HEK293 (cell line): ENCODE measurements at regions not wholly inside any gene's neighbourhood (a gene's known extent, or its start where the extent isn't known, plus 50 kb on each side); places are given as distances from the start of the nearest gene placed in this dataset.

Experiments
- CTCF ChIP-seq: fragments of 450-650 bp; formaldehyde crosslinking; IDR thresholded peaks from 2 replicates; pipeline ENCODE4 v1.5.1; 2016; ENCODE audit warnings: missing biosample characterization, missing genetic modification characterization
- IKZF3 ChIP-seq: fragments of 450-650 bp; IDR thresholded peaks from 2 replicates; pipeline ENCODE4 v1.5.0; 2018; ENCODE audit warnings: missing biosample characterization, mild to moderate bottlenecking, missing genetic modification characterization, moderate library complexity
- PBX3 ChIP-seq: sonication (generic); formaldehyde crosslinking; IDR thresholded peaks from 2 replicates; pipeline ENCODE4 v1.8.1; 2022; ENCODE audit warnings: mild to moderate bottlenecking, moderate library complexity, missing genetic modification reagents
- SP2 ChIP-seq: fragments of 450-650 bp; formaldehyde crosslinking; IDR thresholded peaks from 2 replicates; pipeline ENCODE4 v1.5.1; 2016; ENCODE audit warnings: missing biosample characterization, missing genetic modification characterization
- ZFP41 ChIP-seq: fragments of 450-650 bp; formaldehyde crosslinking; IDR thresholded peaks from 2 replicates; pipeline ENCODE4 v1.5.1; 2016; ENCODE audit warnings: missing biosample characterization, missing genetic modification characterization, borderline replicate concordance
- ZNF112 ChIP-seq: fragments of 450-650 bp; formaldehyde crosslinking; IDR thresholded peaks from 2 replicates; pipeline ENCODE4 v1.5.0; 2017; ENCODE audit warnings: missing biosample characterization, missing genetic modification characterization
- ZNF175 ChIP-seq: fragments of 450-650 bp; formaldehyde crosslinking; IDR thresholded peaks from 2 replicates; pipeline ENCODE4 v1.5.1; 2016; ENCODE audit warnings: missing biosample characterization, missing genetic modification characterization
- ZNF423 ChIP-seq: fragments of 450-650 bp; formaldehyde crosslinking; IDR thresholded peaks from 2 replicates; pipeline ENCODE4 v1.5.1; 2016; ENCODE audit warnings: missing biosample characterization, missing genetic modification characterization
- ZNF707 ChIP-seq: fragments of 450-650 bp; formaldehyde crosslinking; IDR thresholded peaks from 2 replicates; pipeline ENCODE4 v1.5.1; 2016; ENCODE audit warnings: missing biosample characterization, missing genetic modification characterization
- ZNF830 ChIP-seq: fragments of 450-650 bp; IDR thresholded peaks from 2 replicates; pipeline ENCODE4 v1.5.0; 2018; ENCODE audit warnings: missing biosample characterization, missing genetic modification characterization, low read depth, mild to moderate bottlenecking, moderate library complexity
- ZNF843 ChIP-seq: fragments of 450-650 bp; formaldehyde crosslinking; IDR thresholded peaks from 2 replicates; pipeline ENCODE4 v1.5.1; 2016; ENCODE audit warnings: missing biosample characterization, missing genetic modification characterization

- TF ChIP-seq CTCF (tag by site-specific recombination) (no peak), IKZF3 (tag by site-specific recombination) (no peak), PBX3 (CRISPR knock-in tag) (no peak), ZFP41 (tag by site-specific recombination) (no peak), ZNF175 (tag by site-specific recombination) (no peak), ZNF707 (tag by site-specific recombination) (no peak), ZNF112 (tag by site-specific recombination) (no peak), ZNF423 (tag by site-specific recombination) (no peak), ZNF843 (no peak), SP2 (tag by site-specific recombination) (no peak), ZNF830 (tag by site-specific recombination) (no peak)
Observed at GRCh38 chr3:137325170-137325569, 367.4 kb downstream of the IL20RB start.
